ENCODE measurements at regions not wholly inside any gene's neighbourhood (a gene's known extent, or its start where the extent isn't known, plus 50 kb on each side); places are given as distances from the start of the nearest gene placed in this dataset.

GRCh38 chr15:91469632-91470567 is 369.8 kb downstream of the SV2B start:
- Histone ChIP-seq H3K27me3 (ENCODE audit: control insufficient read depth in 4 of 4, insufficient read depth in 4 of 4, low read length in 3 of 4) (no peaks in the 10 kb centered on the region), H3K9ac (ENCODE audit: low read depth in 1 of 2, low read length in 2 of 2) (no peak overlapping the region), H3K4me3 (ENCODE audit: low read depth in 1 of 3, low read length in 3 of 3) (no peak overlapping the region), H3K9me3 (ENCODE audit: control insufficient read depth in 4 of 4, low read length in 3 of 4) (peaks cover 0 to 2% (median 0%) of the 10 kb centered on the region in 4 donors), H3K4me1 (ENCODE audit: control insufficient read depth in 4 of 4, insufficient read depth in 4 of 4, low read length in 3 of 4) (no peaks in the 10 kb centered on the region), H3K27ac (ENCODE audit: low read depth in 1 of 2, low read length in 2 of 2) (no peak overlapping the region), H3K36me3 (ENCODE audit: control insufficient read depth in 4 of 4, insufficient read depth in 3 of 4, low read depth in 1 of 4, low read length in 3 of 4) (no peaks in the 10 kb centered on the region)
- DNase-seq (ENCODE audit: low spot score): no peak
- 72% methylated on average over 17 of the region's 17 CpGs for WGBS
- no peak for TF ChIP-seq YY1 (IDR thresholded peaks at IDR 0.05)

- Histone ChIP-seq H3K9ac (ENCODE audit: low read depth in 1 of 2, low read length in 2 of 2) (no peak overlapping the region), H3K36me3 (ENCODE audit: control insufficient read depth in 4 of 4, insufficient read depth in 3 of 4, low read depth in 1 of 4, low read length in 3 of 4) (no peaks in the 10 kb centered on the region), H3K4me3 (ENCODE audit: low read depth in 1 of 3, low read length in 3 of 3) (no peak overlapping the region), H3K9me3 (ENCODE audit: control insufficient read depth in 4 of 4, low read length in 3 of 4) (peaks cover 0 to 2% (median 0%) of the 10 kb centered on the region in 4 donors), H3K27ac (ENCODE audit: low read depth in 1 of 2, low read length in 2 of 2) (no peak overlapping the region), H3K4me1 (ENCODE audit: control insufficient read depth in 4 of 4, insufficient read depth in 4 of 4, low read length in 3 of 4) (no peaks in the 10 kb centered on the region), H3K27me3 (ENCODE audit: control insufficient read depth in 4 of 4, insufficient read depth in 4 of 4, low read length in 3 of 4) (no peaks in the 10 kb centered on the region)
- TF ChIP-seq FOXA1 (IDR thresholded peaks at IDR 0.05): no peak
- TF ChIP-seq RAD21 (IDR thresholded peaks at IDR 0.05): no peak
- no peak for TF ChIP-seq HNF4A (conservative IDR thresholded peaks at IDR 0.05)
- no peak for TF ChIP-seq MAX (IDR thresholded peaks at IDR 0.05)
- TF ChIP-seq JUND (IDR thresholded peaks at IDR 0.05): no peak
- TF ChIP-seq GABPA (IDR thresholded peaks at IDR 0.05 in 1 of 2, conservative IDR thresholded peaks at IDR 0.05 in 1 of 2): no peak
- TF ChIP-seq REST (IDR thresholded peaks at IDR 0.05): no peak
- no peak for TF ChIP-seq HNF4G (IDR thresholded peaks at IDR 0.05)
- TF ChIP-seq FOXA2 (IDR thresholded peaks at IDR 0.05): no peak
- TF ChIP-seq SP1 (IDR thresholded peaks at IDR 0.05): no peak
- no peak for TF ChIP-seq ATF3 (IDR thresholded peaks at IDR 0.05)
- no peak for TF ChIP-seq TAF1 (conservative IDR thresholded peaks at IDR 0.05)
- no peak for TF ChIP-seq EGR1 (IDR thresholded peaks at IDR 0.05; ENCODE audit: low read depth in 2 of 2)
- no peak for TF ChIP-seq ZBTB33 (IDR thresholded peaks at IDR 0.05)
- no peak for TF ChIP-seq CTCF (IDR thresholded peaks at IDR 0.05; ENCODE audit: low read depth, low read length, missing input control)
- TF ChIP-seq RXRA (IDR thresholded peaks at IDR 0.05): no peak
- DNase-seq (ENCODE audit: low spot score): no peak
- 62% methylated on average over 6 of the region's 6 CpGs for WGBS
These were observed 371.4 kb downstream of the SV2B start for GRCh38 chr15:91471468-91471867.
